Spleen (tissue), 11 donors: ENCODE measurements at regions not wholly inside any gene's neighbourhood (a gene's known extent, or its start where the extent isn't known, plus 50 kb on each side); places are given as distances from the start of the nearest gene placed in this dataset.
"Not testable (repeated sequence)": the region's sequence is repeated elsewhere in the genome, so short reads cannot be mapped to it uniquely, and the experiment has no call there.

Source experiments
- DNase-seq: peaks from one replicate; pipeline ENCODE4 v3.0.0-alpha.2; 2020
- H3K27ac ChIP-seq, 8 donors: fragments of 200-600 bp; sonication (generic) in 7 of 8; 1 replicate in 4 of 8; 2 replicates in 4 of 8; pipeline versions ENCODE4 v1.5.0 to v1.8.0; 2016 to 2021; ENCODE audit warnings: inconsistent platforms in 4 of 8, mild to moderate bottlenecking in 4 of 8, moderate library complexity in 1 of 8
- H3K27me3 ChIP-seq, 7 donors: fragments of 200-600 bp; sonication (generic) in 6 of 7; replicated peaks in 1 of 7; 1 replicate in 4 of 7; 2 replicates in 3 of 7; pipeline versions ENCODE4 v1.5.0 to v1.8.0; 2016 to 2021; ENCODE audit warnings: inconsistent platforms in 3 of 7, mild to moderate bottlenecking in 1 of 7
- H3K36me3 ChIP-seq, 6 donors: fragments of 200-600 bp; sonication (generic) in 5 of 6; 1 replicate in 4 of 6; 2 replicates in 2 of 6; pipeline versions ENCODE4 v1.5.0 to v1.8.0; 2016 to 2021; ENCODE audit warnings: inconsistent platforms in 2 of 6
- H3K4me1 ChIP-seq, 6 donors: fragments of 200-600 bp; sonication (generic) in 5 of 6; 1 replicate in 3 of 6; 2 replicates in 3 of 6; pipeline versions ENCODE4 v1.5.0 to v1.8.0; 2016 to 2021; ENCODE audit warnings: inconsistent platforms in 3 of 6
- H3K4me3 ChIP-seq, 8 donors: fragments of 200-600 bp; sonication (generic) in 7 of 8; 1 replicate in 4 of 8; 2 replicates in 4 of 8; pipeline versions ENCODE4 v1.5.0 to v1.8.0; 2016 to 2021; ENCODE audit warnings: inconsistent platforms in 4 of 8, mild to moderate bottlenecking in 4 of 8, moderate library complexity in 2 of 8
- H3K9me3 ChIP-seq, 8 donors: fragments of 200-600 bp; sonication (generic) in 7 of 8; 1 replicate in 4 of 8; 2 replicates in 4 of 8; pipeline versions ENCODE4 v1.5.0 to v1.8.0; 2016 to 2021; ENCODE audit warnings: inconsistent platforms in 4 of 8
- CTCF ChIP-seq, 11 experiments: fragments of 200-600 bp in 7 of 11; fragments of 450-650 bp in 4 of 11; sonication (generic) in 4 of 11; IDR thresholded peaks in 8 of 11; conservative IDR thresholded peaks in 3 of 11; 1 replicate in 7 of 11; 2 replicates in 4 of 11; pipeline versions ENCODE4 v1.4.0 to v1.8.0; 2016 to 2021; ENCODE audit warnings: antibody characterized with exemption in 11 of 11, inconsistent platforms in 4 of 11, mild to moderate bottlenecking in 1 of 11
- POLR2A ChIP-seq, 3 donors: fragments of 450-650 bp; IDR thresholded peaks; one replicate each; pipeline ENCODE4 v1.5.1; 2017; ENCODE audit warnings: antibody characterized with exemption in 3 of 3, mild to moderate bottlenecking in 1 of 3
- POLR2AphosphoS5 ChIP-seq, 3 donors: sonication (generic); formaldehyde crosslinking; IDR thresholded peaks; one replicate each; pipeline ENCODE4 v1.5.1; 2017; ENCODE audit warnings: antibody characterized with exemption in 3 of 3
- WGBS, 5 donors: extraction: QIAGEN DNeasy Blood & Tissue Kit in 3 of 5; methylation state at CpG; one replicate each; pipeline versions ENCODE4 v1.1.5 to v1.1.7; 2013 to 2018; 5-methylcytosine and 5-hydroxymethylcytosine counted together
- intact Hi-C: fragments of 100-400 bp; cut with DNase I; formaldehyde crosslinking; loops from one replicate; pipeline ENCODE4 v1.15.0; 2023; ENCODE audit warnings: low total_unique reads
- donor health status: healthy with polysubstance abuse.
- donor health status: DM: no; HTN: no; CAD: no; lungs with moderate emphysema.
- donor health status: DM: no; HTN: no; CAD: no.
- donor health status: Bipolar disorder and iron deficiency.
- donor health status: healthy.
- donor health status: DM: no; HTN: no; CAD: no.
- donor health status: DM: yes; HTN: yes; CAD: no.

- Histone ChIP-seq H3K27ac (peak overlapping the region in 3 of 8 donors; percentile 15 to 61 (median 50)), H3K4me3 (peak overlapping the region in 2 of 8 donors; percentile 3 to 9), H3K9me3 (peaks cover 0 to 22% (median 15%) of the 10 kb centered on the region in 8 donors)
- TF ChIP-seq POLR2AphosphoS5 (IDR thresholded peaks at IDR 0.05), result peak in 1 of 3 donors; percentile 62
- WGBS, 5 donors, result 36 to 65% (median 47%) methylated on average over 10 to 35 of the region's 35 CpGs
- peak; percentile 72 for DNase-seq
- intact Hi-C loops, H3K4me1 ChIP-seq, H3K36me3 ChIP-seq, H3K27me3 ChIP-seq: not testable (repeated sequence)
Measured at GRCh38 chr9:63781390-63781789, 1503.6 kb downstream of the FOXD4L5 start.

GRCh38 chr9:63776220-63776619 lies 1508.8 kb downstream of the FOXD4L5 start:
- intact Hi-C loops, DNase-seq, H3K4me3 ChIP-seq, H3K36me3 ChIP-seq, H3K4me1 ChIP-seq, H3K27me3 ChIP-seq, H3K27ac ChIP-seq: not testable (repeated sequence)
- H3K9me3 ChIP-seq, result peaks cover 0 to 11% (median 6%) of the 10 kb centered on the region in 8 donors
- WGBS, 5 donors, result 41 to 93% (median 86%) methylated on average over 1 to 5 of the region's 7 CpGs

- H3K4me1 ChIP-seq, H3K27me3 ChIP-seq, DNase-seq, H3K4me3 ChIP-seq, H3K27ac ChIP-seq, H3K9me3 ChIP-seq, H3K36me3 ChIP-seq, intact Hi-C loops: not testable (repeated sequence)
- 75 to 90% (median 87%) methylated on average over 7 to 14 of the region's 14 CpGs for WGBS, 5 donors
Measured at GRCh38 chr9:63775092-63775426, 1510.0 kb downstream of the FOXD4L5 start.

GRCh38 chr9:63774369-63775091 lies 1510.5 kb downstream of the FOXD4L5 start:
- H3K27ac ChIP-seq, H3K9me3 ChIP-seq, H3K27me3 ChIP-seq, H3K4me3 ChIP-seq, intact Hi-C loops, DNase-seq, H3K36me3 ChIP-seq, H3K4me1 ChIP-seq: not testable (repeated sequence)
- WGBS, 5 donors, result 83 to 95% (median 94%) methylated on average over 3 to 14 of the region's 15 CpGs

- peaks cover 0 to 11% (median 1%) of the 10 kb centered on the region in 8 donors for H3K9me3 ChIP-seq
- intact Hi-C loops, H3K27me3 ChIP-seq, DNase-seq, H3K36me3 ChIP-seq, H3K4me1 ChIP-seq, H3K27ac ChIP-seq, H3K4me3 ChIP-seq: not testable (repeated sequence)
- 67 to 81% (median 75%) methylated on average over 10 to 13 of the region's 13 CpGs for WGBS, 5 donors
Measured at GRCh38 chr9:63762230-63762629, 1522.8 kb downstream of the FOXD4L5 start.

GRCh38 chr9:63729021-63729420 lies 1556.0 kb downstream of the FOXD4L5 start:
- H3K9me3 ChIP-seq, result peaks cover 0 to 14% (median 0%) of the 10 kb centered on the region in 8 donors
- DNase-seq, H3K4me1 ChIP-seq, H3K27ac ChIP-seq, H3K27me3 ChIP-seq, intact Hi-C loops, H3K4me3 ChIP-seq, H3K36me3 ChIP-seq: not testable (repeated sequence)
- WGBS, 5 donors, result 53 to 73% (median 64%) methylated on average over 3 to 4 of the region's 4 CpGs
- peak in 1 of 11 experiments; percentile 12 for TF ChIP-seq CTCF (IDR thresholded peaks at IDR 0.05 in 8 of 11, conservative IDR thresholded peaks at IDR 0.05 in 3 of 11)

GRCh38 chr9:63728287-63728686 lies 1556.7 kb downstream of the FOXD4L5 start:
- WGBS, 5 donors, result 45 to 60% (median 52%) methylated on average over 2 to 3 of the region's 3 CpGs
- intact Hi-C loops, result no loop called here
- no peaks in the 10 kb centered on the region for H3K27me3 ChIP-seq
- H3K9me3 ChIP-seq, result peaks cover 0 to 14% (median 0%) of the 10 kb centered on the region in 8 donors
- no peak overlapping the region for H3K4me3 ChIP-seq
- H3K4me1 ChIP-seq, result no peaks in the 10 kb centered on the region
- H3K27ac ChIP-seq, result no peak overlapping the region
- H3K36me3 ChIP-seq, result no peaks in the 10 kb centered on the region
- DNase-seq, result no peak
- TF ChIP-seq POLR2A (IDR thresholded peaks at IDR 0.05) (no peak), POLR2AphosphoS5 (IDR thresholded peaks at IDR 0.05) (no peak), CTCF (IDR thresholded peaks at IDR 0.05 in 8 of 11, conservative IDR thresholded peaks at IDR 0.05 in 3 of 11) (no peak)

- intact Hi-C loops, DNase-seq: not testable (repeated sequence)
- 63 to 72% (median 66%) methylated on average over 20 to 21 of the region's 21 CpGs for WGBS, 5 donors
Measured at GRCh38 chr9:63708285-63708684, 1576.7 kb downstream of the FOXD4L5 start.

GRCh38 chr9:63704456-63704855 lies 1580.6 kb downstream of the FOXD4L5 start:
- H3K9me3 ChIP-seq, result peaks cover 0 to 42% (median 24%) of the 10 kb centered on the region in 8 donors
- H3K27me3 ChIP-seq, H3K4me1 ChIP-seq, H3K27ac ChIP-seq, DNase-seq, H3K4me3 ChIP-seq, intact Hi-C loops, H3K36me3 ChIP-seq: not testable (repeated sequence)
- WGBS, 5 donors, result 78 to 89% (median 81%) methylated on average over 12 to 25 of the region's 25 CpGs

More at GRCh38 chr9:63708285-63708684, 1576.7 kb downstream of the FOXD4L5 start:
- H3K27ac ChIP-seq, H3K36me3 ChIP-seq, H3K4me1 ChIP-seq, H3K27me3 ChIP-seq, H3K4me3 ChIP-seq: not testable (repeated sequence)
- peaks cover 0 to 51% (median 26%) of the 10 kb centered on the region in 8 donors for H3K9me3 ChIP-seq
